ENCODE measurements at regions not wholly inside any gene's neighbourhood (a gene's known extent, or its start where the extent isn't known, plus 50 kb on each side); places are given as distances from the start of the nearest gene placed in this dataset.

- Histone ChIP-seq H3K9me2 (ENCODE audit: low read depth, low read length) (no peaks in the 10 kb centered on the region), H3K27me3 (ENCODE audit: insufficient read depth, low read length) (no peaks in the 10 kb centered on the region), H3K79me2 (ENCODE audit: insufficient read depth, low read length) (no peaks in the 10 kb centered on the region), H3K36me3 (ENCODE audit: insufficient read depth, low read length) (no peaks in the 10 kb centered on the region), H3K4me1 (ENCODE audit: insufficient read depth, low read length, severe bottlenecking) (no peaks in the 10 kb centered on the region), H3K9ac (ENCODE audit: low read length) (no peak overlapping the region), H3K4me3 (ENCODE audit: low read depth, low read length, poor library complexity, severe bottlenecking) (no peak overlapping the region), H4K20me1 (ENCODE audit: insufficient read depth, low read length) (no peaks in the 10 kb centered on the region), H3K4me2 (ENCODE audit: low read length) (no peak overlapping the region), H2AFZ (ENCODE audit: low read length) (no peak overlapping the region), H3K9me3 (ENCODE audit: low read length) (no peaks in the 10 kb centered on the region), H3F3A (ENCODE audit: insufficient read depth, low read length) (no peaks in the 10 kb centered on the region), H3K27ac (ENCODE audit: low read depth, low read length, poor library complexity, severe bottlenecking) (no peak overlapping the region)
- TF ChIP-seq EZH2 (IDR thresholded peaks at IDR 0.05; ENCODE audit: borderline replicate concordance, low read length) = no peak
- TF ChIP-seq CTCF (IDR thresholded peaks at IDR 0.05; ENCODE audit: low read length) = no peak
These were observed 431.5 kb upstream of the RASGEF1B start for GRCh38 chr4:81903212-81903611.

GRCh38 chr4:81898862-81899504 is 427.3 kb upstream of the RASGEF1B start:
- Histone ChIP-seq H3K9me3 (ENCODE audit: low read length) (no peaks in the 10 kb centered on the region), H3K27me3 (ENCODE audit: insufficient read depth, low read length) (no peaks in the 10 kb centered on the region), H3K27ac (ENCODE audit: low read depth, low read length, poor library complexity, severe bottlenecking) (no peak overlapping the region), H3F3A (ENCODE audit: insufficient read depth, low read length) (no peaks in the 10 kb centered on the region), H4K20me1 (ENCODE audit: insufficient read depth, low read length) (no peaks in the 10 kb centered on the region), H3K36me3 (ENCODE audit: insufficient read depth, low read length) (no peaks in the 10 kb centered on the region), H3K79me2 (ENCODE audit: insufficient read depth, low read length) (no peaks in the 10 kb centered on the region), H3K9ac (ENCODE audit: low read length) (no peak overlapping the region), H3K4me2 (ENCODE audit: low read length) (no peak overlapping the region), H2AFZ (ENCODE audit: low read length) (no peak overlapping the region), H3K9me2 (ENCODE audit: low read depth, low read length) (no peaks in the 10 kb centered on the region), H3K4me1 (ENCODE audit: insufficient read depth, low read length, severe bottlenecking) (no peaks in the 10 kb centered on the region), H3K4me3 (ENCODE audit: low read depth, low read length, poor library complexity, severe bottlenecking) (no peak overlapping the region)
- no peak for TF ChIP-seq EZH2 (IDR thresholded peaks at IDR 0.05; ENCODE audit: borderline replicate concordance, low read length)
- no peak for TF ChIP-seq CTCF (IDR thresholded peaks at IDR 0.05; ENCODE audit: low read length)

- no peaks in the 10 kb centered on the region for H3K27me3 ChIP-seq (ENCODE audit: insufficient read depth, low read length)
- no peaks in the 10 kb centered on the region for H3K4me1 ChIP-seq (ENCODE audit: insufficient read depth, low read length, severe bottlenecking)
- H3K9me3 ChIP-seq (ENCODE audit: low read length) = no peaks in the 10 kb centered on the region
- no peaks in the 10 kb centered on the region for H3K36me3 ChIP-seq (ENCODE audit: insufficient read depth, low read length)
- H3K79me2 ChIP-seq (ENCODE audit: insufficient read depth, low read length) = no peaks in the 10 kb centered on the region
- TF ChIP-seq EZH2 (IDR thresholded peaks at IDR 0.05; ENCODE audit: borderline replicate concordance, low read length) (no peak), CTCF (IDR thresholded peaks at IDR 0.05; ENCODE audit: low read length) (no peak)
- H3K9ac ChIP-seq (ENCODE audit: low read length) = no peak overlapping the region
- H3K4me3 ChIP-seq (ENCODE audit: low read depth, low read length, poor library complexity, severe bottlenecking) = no peak overlapping the region
- no peaks in the 10 kb centered on the region for H4K20me1 ChIP-seq (ENCODE audit: insufficient read depth, low read length)
- H2AFZ ChIP-seq (ENCODE audit: low read length) = no peak overlapping the region
- no peaks in the 10 kb centered on the region for H3K9me2 ChIP-seq (ENCODE audit: low read depth, low read length)
- H3F3A ChIP-seq (ENCODE audit: insufficient read depth, low read length) = no peaks in the 10 kb centered on the region
- H3K4me2 ChIP-seq (ENCODE audit: low read length) = no peak overlapping the region
- H3K27ac ChIP-seq (ENCODE audit: low read depth, low read length, poor library complexity, severe bottlenecking) = no peak overlapping the region
These were observed 425.2 kb upstream of the RASGEF1B start for GRCh38 chr4:81896936-81897335.

Data from OCI-LY1 (cell line).